WTC11 (cell line): ENCODE measurements at regions not wholly inside any gene's neighbourhood (a gene's known extent, or its start where the extent isn't known, plus 50 kb on each side); places are given as distances from the start of the nearest gene placed in this dataset.

ENCODE experiments used
- ATAC-seq: fragments of 200-7000 bp; cut with Tn5 transposase; 2 replicates; pipeline ENCODE4 v1.10.0; 2021; ENCODE audit warnings: mild to moderate bottlenecking, moderate library complexity
- CTCF ChIA-PET: fragments of 300-600 bp; sonication (Branson Sonifier 250); formaldehyde crosslinking; loops from one replicate; lab custom pipeline; 2021; ENCODE audit warnings: antibody characterized with exemption; lab: Charles Lee
- POLR2A ChIA-PET: fragments of 350-600 bp; sonication (Branson Sonifier 250); formaldehyde crosslinking; loops from one replicate; lab custom pipeline; 2021; ENCODE audit warnings: antibody characterized with exemption; lab: Charles Lee
- DNase-seq: peaks from one replicate; pipeline ENCODE4 v3.0.0; 2021; ENCODE audit warnings: low spot score
- H3K27ac Mint-ChIP-seq: 2 replicates; pipeline ENCODE4 v1.8.0; 2021; ENCODE audit warnings: mixed read lengths
- H3K27me3 Mint-ChIP-seq: 2 replicates; pipeline ENCODE4 v1.8.0; 2021; ENCODE audit warnings: low read depth, mild to moderate bottlenecking, moderate library complexity, mixed read lengths
- H3K36me3 Mint-ChIP-seq: 2 replicates; pipeline ENCODE4 v1.8.0; 2021; ENCODE audit warnings: mixed read lengths
- H3K4me1 Mint-ChIP-seq: 2 replicates; pipeline ENCODE4 v1.8.0; 2022; ENCODE audit warnings: mixed read lengths
- H3K4me3 Mint-ChIP-seq: 2 replicates; pipeline ENCODE4 v1.8.0; 2021; ENCODE audit warnings: mild to moderate bottlenecking, moderate library complexity, mixed read lengths
- H3K9me3 Mint-ChIP-seq: 2 replicates; pipeline ENCODE4 v1.8.0; 2021; ENCODE audit warnings: mixed read lengths
- ATF1 ChIP-seq: sonication (generic); formaldehyde crosslinking; IDR thresholded peaks from 2 replicates; pipeline ENCODE4 v1.8.1; 2023; ENCODE audit warnings: mild to moderate bottlenecking, moderate library complexity, missing genetic modification reagents
- ATF2 ChIP-seq: sonication (generic); formaldehyde crosslinking; IDR thresholded peaks from 2 replicates; pipeline ENCODE4 v1.8.1; 2022; ENCODE audit warnings: low read depth, missing genetic modification reagents, borderline replicate concordance
- FOXK1 ChIP-seq: sonication (generic); formaldehyde crosslinking; IDR thresholded peaks from 2 replicates; pipeline ENCODE4 v1.8.0; 2022; ENCODE audit warnings: mild to moderate bottlenecking, moderate library complexity, missing genetic modification reagents
- FOXP1 ChIP-seq: sonication (generic); formaldehyde crosslinking; IDR thresholded peaks from 2 replicates; pipeline ENCODE4 v1.8.0; 2022; ENCODE audit warnings: missing genetic modification reagents, mild to moderate bottlenecking, moderate library complexity, borderline replicate concordance
- IRF2 ChIP-seq: sonication (generic); formaldehyde crosslinking; IDR thresholded peaks from 2 replicates; pipeline ENCODE4 v1.8.0; 2022; ENCODE audit warnings: low read depth, missing genetic modification reagents, borderline replicate concordance
- JUN ChIP-seq: sonication (generic); formaldehyde crosslinking; IDR thresholded peaks from 2 replicates; pipeline ENCODE4 v1.8.0; 2023; ENCODE audit warnings: mild to moderate bottlenecking, missing genetic modification reagents
- MLX ChIP-seq: sonication (generic); formaldehyde crosslinking; IDR thresholded peaks from 2 replicates; pipeline ENCODE4 v1.8.1; 2023; ENCODE audit warnings: mild to moderate bottlenecking, missing genetic modification reagents, moderate library complexity
- MXD4 ChIP-seq: fragments of 250-450 bp; sonication (Bioruptor Pico); IDR thresholded peaks from 2 replicates; pipeline ENCODE4 v1.8.0; 2021; ENCODE audit warnings: mild to moderate bottlenecking, moderate library complexity, borderline replicate concordance
- NFATC4 ChIP-seq: fragments of 250-450 bp; sonication (Bioruptor Pico); IDR thresholded peaks from 2 replicates; pipeline ENCODE4 v1.9.0; 2021; ENCODE audit warnings: mild to moderate bottlenecking
- NFE2L1 ChIP-seq: sonication (generic); formaldehyde crosslinking; IDR thresholded peaks from 2 replicates; pipeline ENCODE4 v1.8.1; 2023; ENCODE audit warnings: missing genetic modification reagents
- NFYB ChIP-seq: sonication (generic); formaldehyde crosslinking; conservative IDR thresholded peaks from 2 replicates; pipeline ENCODE4 v1.8.0; 2022; ENCODE audit warnings: low read depth, missing genetic modification reagents
- PRDM15 ChIP-seq: sonication (generic); formaldehyde crosslinking; IDR thresholded peaks from 2 replicates; pipeline ENCODE4 v1.8.0; 2022; ENCODE audit warnings: missing genetic modification reagents
- PREB ChIP-seq: sonication (generic); formaldehyde crosslinking; IDR thresholded peaks from 2 replicates; pipeline ENCODE4 v1.8.1; 2022; ENCODE audit warnings: mild to moderate bottlenecking, missing genetic modification reagents, moderate library complexity, borderline replicate concordance
- SMAD3 ChIP-seq: sonication (generic); formaldehyde crosslinking; IDR thresholded peaks from 2 replicates; pipeline ENCODE4 v1.8.0; 2022; ENCODE audit warnings: missing genetic modification reagents, mild to moderate bottlenecking, borderline replicate concordance
- ZBTB21 ChIP-seq: sonication (generic); formaldehyde crosslinking; IDR thresholded peaks from 2 replicates; pipeline ENCODE4 v1.8.1; 2023; ENCODE audit warnings: mild to moderate bottlenecking, missing genetic modification reagents, borderline replicate concordance
- ZNF232 ChIP-seq: sonication (generic); formaldehyde crosslinking; IDR thresholded peaks from 2 replicates; pipeline ENCODE4 v1.8.0; 2022; ENCODE audit warnings: mild to moderate bottlenecking, missing genetic modification reagents
- ZNF263 ChIP-seq: sonication (generic); formaldehyde crosslinking; IDR thresholded peaks from 2 replicates; pipeline ENCODE4 v1.8.1; 2022; ENCODE audit warnings: low read depth, mild to moderate bottlenecking, moderate library complexity, missing genetic modification reagents
- ZNF317 ChIP-seq: sonication (generic); formaldehyde crosslinking; IDR thresholded peaks from 2 replicates; pipeline ENCODE4 v1.8.1; 2023; ENCODE audit warnings: low read depth, mild to moderate bottlenecking, moderate library complexity, missing genetic modification reagents, borderline replicate concordance
- ZSCAN18 ChIP-seq: fragments of 250-450 bp; sonication (Bioruptor Pico); IDR thresholded peaks from 2 replicates; pipeline ENCODE4 v2.1.2; 2022; ENCODE audit warnings: mild to moderate bottlenecking, moderate library complexity

- no peak for TF ChIP-seq NFATC4
- no peak for TF ChIP-seq ZNF317 (CRISPR knock-in tag)
- TF ChIP-seq PREB (CRISPR knock-in tag), result no peak
- TF ChIP-seq ZNF263 (CRISPR knock-in tag), result no peak
- no peak for TF ChIP-seq PRDM15
- no peak for TF ChIP-seq ZBTB21
- ChIA-PET POLR2A (no interaction called here), CTCF (no interaction called here)
- no peak overlapping the region for H3K27ac Mint-ChIP-seq
- DNase-seq, result no peak
- no peaks in the 10 kb centered on the region for H3K36me3 Mint-ChIP-seq
- H3K9me3 Mint-ChIP-seq, result no peaks in the 10 kb centered on the region
- no peaks in the 10 kb centered on the region for H3K27me3 Mint-ChIP-seq
- H3K4me3 Mint-ChIP-seq, result no peak overlapping the region
- ATAC-seq, result no peak
- H3K4me1 Mint-ChIP-seq, result peaks cover 4% of the 10 kb centered on the region
These were observed 561.1 kb upstream of the ACO1 start for GRCh38 chr9:31823365-31823764.

GRCh38 chr9:31824860-31825259 is 559.6 kb upstream of the ACO1 start:
- CTCF ChIA-PET, result interaction anchor here (1.0 kb wide), 1 partner anchor 14 kb away, joined by 3 read pairs; no protein-coding TSS in a partner anchor
- H3K4me3 Mint-ChIP-seq, result no peak overlapping the region
- TF ChIP-seq MLX (CRISPR knock-in tag) (no peak), FOXP1 (CRISPR knock-in tag) (no peak), SMAD3 (CRISPR knock-in tag) (no peak), NFATC4 (no peak), ZNF263 (CRISPR knock-in tag) (no peak), NFYB (CRISPR knock-in tag) (no peak), ATF2 (no peak), PREB (CRISPR knock-in tag) (no peak)
- TF ChIP-seq, all 79 proteins: peak for 0
- Mint-ChIP-seq H3K27me3 (no peaks in the 10 kb centered on the region), H3K4me1 (peaks cover 4% of the 10 kb centered on the region), H3K36me3 (no peaks in the 10 kb centered on the region), H3K27ac (no peak overlapping the region), H3K9me3 (no peaks in the 10 kb centered on the region)
- POLR2A ChIA-PET, result no interaction called here
- ATAC-seq (no peak), DNase-seq (no peak)

GRCh38 chr9:31837211-31837610 is 547.2 kb upstream of the ACO1 start:
- no peaks in the 10 kb centered on the region for H3K27me3 Mint-ChIP-seq
- DNase-seq, result no peak
- no peak overlapping the region for H3K27ac Mint-ChIP-seq
- TF ChIP-seq JUN (CRISPR knock-in tag) (no peak), NFE2L1 (CRISPR knock-in tag) (no peak), ZNF232 (CRISPR knock-in tag) (no peak), ZSCAN18 (no peak), MXD4 (CRISPR knock-in tag) (no peak), IRF2 (CRISPR knock-in tag) (no peak), ATF1 (CRISPR knock-in tag) (no peak), FOXK1 (CRISPR knock-in tag) (no peak)
- TF ChIP-seq, all 79 proteins: peak for 0
- H3K36me3 Mint-ChIP-seq, result no peaks in the 10 kb centered on the region
- ATAC-seq, result no peak
- no peaks in the 10 kb centered on the region for H3K9me3 Mint-ChIP-seq
- peaks cover 10% of the 10 kb centered on the region for H3K4me1 Mint-ChIP-seq
- H3K4me3 Mint-ChIP-seq, result no peak overlapping the region
- ChIA-PET POLR2A (no interaction called here), CTCF (no interaction called here)
